OCI-M1 (cell line): ENCODE measurements at regions not wholly inside any gene's neighbourhood (a gene's known extent, or its start where the extent isn't known, plus 50 kb on each side); places are given as distances from the start of the nearest gene placed in this dataset.
"Not testable (repeated sequence)": the region's sequence is repeated elsewhere in the genome, so short reads cannot be mapped to it uniquely, and the experiment has no call there.

Experiments used
- DNase-seq: peaks from one replicate; lab custom pipeline; 2025; lab: John Stamatoyannopoulos, UW

GRCh38 chr4:55028196-55028595 is 97.2 kb downstream of the KDR start:
- DNase-seq, result no peak

GRCh38 chr4:55027596-55027995 is 97.8 kb downstream of the KDR start:
- DNase-seq, result no peak

GRCh38 chr4:55025456-55025855 is 99.9 kb downstream of the KDR start:
- DNase-seq, result not testable (repeated sequence)

GRCh38 chr4:55023030-55023429 is 102.4 kb downstream of the KDR start:
- DNase-seq, result no peak

- no peak for DNase-seq
These were observed 104.2 kb downstream of the KDR start for GRCh38 chr4:55021214-55021613.

- DNase-seq, result no peak
These were observed 105.3 kb downstream of the KDR start for GRCh38 chr4:55020131-55020530.

- no peak for DNase-seq
These were observed 106.4 kb downstream of the KDR start for GRCh38 chr4:55018978-55019377.

- DNase-seq, result no peak
These were observed 106.9 kb downstream of the KDR start for GRCh38 chr4:55018521-55018920.

GRCh38 chr4:55017406-55017805 is 108.0 kb downstream of the KDR start:
- DNase-seq, result no peak

GRCh38 chr4:55016131-55016530 is 109.3 kb downstream of the KDR start:
- DNase-seq, result no peak

- DNase-seq, result no peak
These were observed 110.5 kb downstream of the KDR start for GRCh38 chr4:55014876-55015275.

GRCh38 chr4:55013431-55013955 is 111.9 kb downstream of the KDR start:
- no peak for DNase-seq

GRCh38 chr4:55012363-55013230 is 112.8 kb downstream of the KDR start:
- DNase-seq, result no peak

GRCh38 chr4:55011761-55012160 is 113.6 kb downstream of the KDR start:
- DNase-seq, result no peak

- no peak for DNase-seq
These were observed 114.8 kb downstream of the KDR start for GRCh38 chr4:55010550-55010949.

GRCh38 chr4:55008166-55009056 is 117.0 kb downstream of the KDR start:
- DNase-seq, result peak; percentile 8

GRCh38 chr4:55005910-55006309 is 119.5 kb downstream of the KDR start:
- DNase-seq, result no peak

GRCh38 chr4:55004831-55005230 is 120.6 kb downstream of the KDR start:
- DNase-seq, result no peak

- DNase-seq, result no peak
These were observed 123.0 kb downstream of the KDR start for GRCh38 chr4:55002431-55002830.

- no peak for DNase-seq
These were observed 123.9 kb downstream of the KDR start for GRCh38 chr4:55001538-55001937.

GRCh38 chr4:54999003-54999402 is 126.4 kb downstream of the KDR start:
- DNase-seq, result peak; percentile 8

GRCh38 chr4:54993473-54994026 is 131.8 kb downstream of the KDR start:
- not testable (repeated sequence) for DNase-seq
